ENCODE measurements at regions not wholly inside any gene's neighbourhood (a gene's known extent, or its start where the extent isn't known, plus 50 kb on each side); places are given as distances from the start of the nearest gene placed in this dataset.

DNA sequence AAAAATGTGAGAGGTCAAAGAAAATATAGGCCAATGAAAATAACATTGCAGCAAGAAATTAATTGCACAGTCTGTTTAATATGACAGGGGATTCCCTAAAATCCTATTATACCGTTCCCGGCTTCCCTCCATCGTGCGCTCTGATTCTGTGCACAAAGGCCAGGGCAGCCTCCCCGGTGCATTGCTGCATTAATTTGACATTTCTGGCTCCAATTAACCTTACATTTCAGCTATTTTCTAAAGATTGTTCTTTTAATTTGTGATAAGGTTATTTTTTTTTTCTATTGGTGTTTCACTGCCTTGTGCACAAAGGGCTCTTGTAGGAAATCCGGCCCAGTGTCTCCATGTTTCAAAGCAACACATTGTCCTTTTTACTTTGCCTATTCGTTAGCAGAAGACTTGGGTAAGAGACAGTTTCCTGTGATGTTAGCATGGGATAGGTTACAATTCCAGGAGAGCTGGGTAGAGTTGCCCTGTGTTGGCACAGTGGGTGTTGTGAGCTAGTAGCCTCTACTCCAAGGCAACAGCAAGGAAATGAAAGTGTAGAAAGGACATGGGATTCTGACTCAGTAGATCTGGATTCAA, 257.3 kb upstream of the IGF1R start:
- in situ Hi-C loops (cut with HindIII; ENCODE audit: low pct_ligation_motif_present, low pct_unique_long_range_greater_than_20kb, low sequenced_read_pairs), result no loop called here
- no peak for DNase-seq

DNA sequence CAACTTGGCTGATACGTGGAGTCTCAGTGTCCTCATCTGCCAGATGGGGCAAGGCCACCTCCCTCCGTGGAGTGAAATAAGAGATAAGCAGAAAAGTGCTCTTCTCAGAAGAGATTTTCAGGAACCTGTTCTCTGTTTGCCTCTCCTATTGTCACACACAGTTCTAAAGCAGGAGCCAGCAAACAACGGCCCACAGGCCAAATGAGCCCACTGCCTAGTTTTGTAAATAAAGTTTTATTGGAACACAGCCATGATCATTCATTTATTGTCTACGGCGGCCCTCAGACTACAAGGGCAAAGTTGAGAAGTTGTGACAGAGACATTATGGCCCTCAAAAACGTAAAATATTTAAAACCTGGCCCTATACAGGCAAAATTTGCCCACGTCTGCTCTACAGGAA, 256.8 kb upstream of the IGF1R start:
- in situ Hi-C loops (cut with HindIII; ENCODE audit: low pct_ligation_motif_present, low pct_unique_long_range_greater_than_20kb, low sequenced_read_pairs), result no loop called here
- DNase-seq, result no peak

DNA sequence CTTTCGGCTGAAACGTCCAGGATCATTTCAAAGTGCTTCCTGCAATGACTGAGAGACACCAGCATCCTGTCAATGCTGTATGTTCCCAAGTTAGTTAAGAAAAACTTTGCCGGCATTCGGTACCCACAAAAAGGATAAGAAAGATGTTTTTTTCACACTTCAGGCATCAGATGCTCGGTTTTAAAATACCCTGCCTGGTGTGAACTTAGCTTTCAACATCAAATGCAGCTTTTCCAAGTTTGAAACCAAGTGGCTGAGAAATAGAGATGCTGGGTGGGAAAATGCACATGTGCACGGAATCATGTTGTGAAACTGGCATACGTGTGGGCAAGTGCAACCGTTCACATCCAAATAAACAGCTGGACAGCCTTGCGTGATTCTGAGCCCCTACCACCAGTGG, 254.9 kb upstream of the IGF1R start:
- no peak for DNase-seq
- in situ Hi-C loops (cut with HindIII; ENCODE audit: low pct_ligation_motif_present, low pct_unique_long_range_greater_than_20kb, low sequenced_read_pairs), result no loop called here

DNA sequence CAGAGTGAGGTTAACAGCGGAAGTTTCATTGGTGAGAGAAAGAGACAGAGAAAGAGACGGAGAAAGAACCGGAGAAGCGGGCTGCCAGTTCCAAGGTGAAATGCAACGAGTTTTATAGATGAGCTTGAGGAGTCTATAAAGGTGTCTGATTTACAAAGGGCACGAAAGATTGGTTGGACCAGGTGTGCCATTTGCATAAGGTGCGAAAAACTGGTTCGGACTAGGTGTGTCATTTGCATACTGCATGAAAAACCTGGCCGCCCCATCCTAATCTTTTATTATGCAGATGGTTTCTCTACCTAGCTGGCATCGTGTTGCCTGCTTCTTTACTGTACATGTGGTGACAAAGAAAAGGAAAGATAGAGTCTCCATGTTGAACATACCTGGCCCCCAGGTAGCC, 253.8 kb upstream of the IGF1R start:
- in situ Hi-C loops (cut with HindIII; ENCODE audit: low pct_ligation_motif_present, low pct_unique_long_range_greater_than_20kb, low sequenced_read_pairs), result no loop called here

DNA sequence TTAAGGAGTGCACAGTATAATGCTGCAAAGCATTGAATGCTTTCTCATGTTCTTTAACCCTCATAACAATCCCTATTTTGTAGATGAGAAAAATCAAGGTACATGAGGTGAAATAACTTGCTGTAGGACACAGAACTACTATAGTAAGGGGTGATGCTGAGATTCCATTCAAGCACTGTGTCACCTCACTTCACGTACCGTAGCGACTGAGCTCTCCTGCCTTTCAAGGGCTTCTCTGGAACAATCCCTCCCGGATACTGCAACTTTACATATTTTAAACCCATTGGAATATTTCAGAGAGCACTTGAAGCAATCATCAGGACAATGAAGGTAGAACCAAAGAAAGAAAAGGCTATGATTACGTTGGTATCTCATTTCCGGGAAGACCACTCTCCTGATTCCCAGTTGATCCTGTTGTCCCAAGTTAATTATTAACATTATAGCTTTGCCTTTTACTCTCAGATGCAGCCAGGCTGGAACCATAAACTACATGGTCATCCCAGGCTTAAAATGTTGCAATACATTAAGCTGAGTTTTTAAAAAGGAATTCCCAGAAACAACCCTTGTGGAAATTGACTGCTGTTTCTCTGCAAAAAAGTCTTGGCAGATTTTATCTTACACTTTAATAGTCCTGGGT, 252.2 kb upstream of the IGF1R start:
- no peak for DNase-seq
- in situ Hi-C loops (cut with HindIII; ENCODE audit: low pct_ligation_motif_present, low pct_unique_long_range_greater_than_20kb, low sequenced_read_pairs), result no loop called here

More for the DNA sequence above, 253.8 kb upstream of the IGF1R start:
- DNase-seq, result no peak

DNA sequence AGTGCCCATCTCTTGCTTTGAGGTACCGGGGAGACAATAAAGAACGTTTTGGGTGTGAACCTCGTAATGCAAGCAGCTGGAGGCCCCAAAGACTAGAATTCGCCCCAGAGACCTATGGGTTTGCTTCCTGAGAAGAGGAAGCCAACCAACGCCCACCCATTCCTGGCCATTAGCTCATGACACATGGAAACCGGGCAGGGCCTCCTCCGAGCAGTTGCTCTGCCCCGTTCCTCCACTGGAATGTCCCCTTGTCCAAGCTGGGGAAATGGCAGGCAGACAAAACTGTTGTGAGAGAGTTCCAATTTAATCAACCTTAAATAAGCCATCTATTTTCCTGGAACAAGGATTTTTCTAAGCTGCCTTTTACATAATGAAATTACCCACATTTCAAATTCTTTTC, 250.9 kb upstream of the IGF1R start:
- no peak for DNase-seq
- in situ Hi-C loops (cut with HindIII; ENCODE audit: low pct_ligation_motif_present, low pct_unique_long_range_greater_than_20kb, low sequenced_read_pairs), result no loop called here

DNA sequence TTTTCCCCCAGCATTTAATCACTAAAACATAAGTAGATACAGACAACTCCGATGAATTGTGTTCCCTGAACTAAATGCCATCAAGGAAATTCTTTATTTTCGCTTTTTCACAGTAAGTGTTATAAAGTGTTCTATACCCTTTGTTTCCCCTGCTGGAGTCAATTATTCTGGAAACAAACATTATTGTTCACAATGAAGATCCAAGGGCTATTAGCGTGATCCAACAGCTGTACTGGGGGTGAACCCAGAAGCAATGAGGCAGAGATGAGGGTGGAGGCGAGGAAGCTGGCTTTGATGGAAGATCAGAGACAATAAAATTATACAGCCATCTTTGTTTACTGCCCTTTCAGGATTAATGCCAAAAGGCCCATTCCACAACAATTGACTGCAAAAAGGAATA, 250.3 kb upstream of the IGF1R start:
- no peak for DNase-seq
- in situ Hi-C loops (cut with HindIII; ENCODE audit: low pct_ligation_motif_present, low pct_unique_long_range_greater_than_20kb, low sequenced_read_pairs), result no loop called here

DNA sequence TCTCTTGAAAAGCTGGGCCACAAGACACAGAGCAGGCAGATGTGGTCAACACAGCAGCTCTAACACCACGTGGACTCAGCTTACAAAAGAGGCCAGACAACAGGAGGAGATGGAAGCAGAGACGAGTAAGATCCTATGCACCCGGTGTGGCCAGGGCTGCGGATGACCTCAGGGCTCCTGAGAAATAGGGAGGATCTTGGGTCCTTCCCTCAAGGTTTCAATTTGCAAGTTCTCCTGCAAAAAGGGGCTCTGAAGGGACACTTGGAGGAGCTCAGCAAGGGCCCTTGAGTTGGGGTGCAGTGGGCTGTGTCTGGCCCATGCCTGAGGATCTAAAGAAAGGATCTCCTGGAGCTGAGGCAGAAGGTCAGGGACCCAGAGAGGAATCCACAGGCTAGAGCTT, 249.5 kb upstream of the IGF1R start:
- in situ Hi-C loops (cut with HindIII; ENCODE audit: low pct_ligation_motif_present, low pct_unique_long_range_greater_than_20kb, low sequenced_read_pairs), result no loop called here
- DNase-seq, result no peak

DNA sequence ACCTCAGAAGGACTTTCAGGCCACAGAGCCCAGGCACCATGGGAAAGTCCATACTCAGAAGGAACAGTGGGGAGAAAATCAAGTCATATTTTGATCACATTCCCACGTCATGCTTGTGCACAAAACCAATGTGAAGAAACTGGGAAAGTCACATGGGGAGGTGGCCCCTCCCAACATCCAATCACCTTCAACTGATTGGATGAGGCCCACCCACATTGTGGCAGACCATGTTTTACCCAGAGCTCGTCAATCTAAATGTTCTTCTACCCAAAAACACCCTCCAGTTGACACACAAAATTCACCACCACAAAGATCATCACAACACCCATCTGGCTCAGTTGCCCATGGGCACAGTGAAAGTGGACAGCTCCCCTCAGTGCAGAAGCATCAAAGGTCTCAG, 248.2 kb upstream of the IGF1R start:
- DNase-seq, result no peak
- in situ Hi-C loops (cut with HindIII; ENCODE audit: low pct_ligation_motif_present, low pct_unique_long_range_greater_than_20kb, low sequenced_read_pairs), result no loop called here

DNA sequence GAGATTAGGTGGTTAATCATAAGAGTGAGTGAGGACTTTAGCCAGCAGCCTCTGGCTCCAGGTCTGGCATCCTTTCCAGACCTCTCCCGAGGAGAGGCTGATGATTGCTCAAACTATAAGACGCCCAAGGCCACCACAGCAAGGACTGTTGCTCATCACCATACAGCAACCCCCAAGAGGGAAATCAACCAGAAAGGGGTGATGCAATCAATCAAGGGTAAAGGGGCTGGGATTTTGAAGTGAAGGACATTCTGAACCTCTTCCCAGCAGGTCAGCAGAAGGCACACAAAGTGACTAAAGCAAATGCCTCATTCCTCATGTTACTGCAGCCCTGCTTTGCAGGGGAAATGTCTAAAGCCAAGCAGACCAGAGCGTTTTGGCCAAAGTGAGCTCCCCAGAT, 247.3 kb upstream of the IGF1R start:
- in situ Hi-C loops (cut with HindIII; ENCODE audit: low pct_ligation_motif_present, low pct_unique_long_range_greater_than_20kb, low sequenced_read_pairs), result no loop called here
- DNase-seq, result no peak

DNA sequence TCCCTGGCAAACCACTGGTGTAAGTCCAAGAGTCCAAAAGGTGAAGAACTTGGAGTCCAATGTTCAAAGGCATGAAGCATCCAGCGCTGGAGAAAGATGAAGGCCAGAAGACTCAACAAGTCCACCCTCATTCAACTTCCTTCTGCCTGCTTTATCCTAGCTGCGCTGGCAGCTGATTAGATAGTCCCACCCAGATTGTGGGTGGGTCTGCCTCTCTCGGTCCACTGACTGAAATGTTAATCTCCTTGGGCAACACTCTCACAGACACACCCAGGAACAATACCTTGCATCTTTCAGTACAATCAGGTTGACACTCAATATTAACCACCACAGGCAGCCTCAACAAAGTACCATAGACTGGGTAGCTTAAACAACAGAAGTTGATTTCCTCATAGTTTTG, 245.9 kb upstream of the IGF1R start:
- DNase-seq, result no peak
- in situ Hi-C loops (cut with HindIII; ENCODE audit: low pct_ligation_motif_present, low pct_unique_long_range_greater_than_20kb, low sequenced_read_pairs), result no loop called here

DNA sequence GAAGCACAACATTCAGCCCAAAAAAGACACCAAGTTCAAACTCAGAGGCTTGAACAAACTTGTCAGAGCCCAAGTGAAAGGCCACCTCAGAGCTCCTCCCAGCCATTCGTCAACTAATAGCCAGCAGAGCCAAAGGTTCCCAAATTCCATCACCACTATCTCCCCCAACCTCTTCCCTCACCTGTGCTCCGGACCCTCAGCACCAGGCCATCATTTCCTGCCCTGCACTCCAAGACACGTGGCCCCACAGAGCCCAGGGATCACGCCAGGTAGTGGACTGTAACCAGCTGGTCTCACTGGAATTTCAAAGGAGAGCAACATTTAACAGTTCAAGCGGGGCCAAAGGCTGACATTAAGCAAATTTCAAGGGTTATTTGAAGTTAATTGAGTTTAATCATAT, 245.2 kb upstream of the IGF1R start:
- DNase-seq, result no peak
- in situ Hi-C loops (cut with HindIII; ENCODE audit: low pct_ligation_motif_present, low pct_unique_long_range_greater_than_20kb, low sequenced_read_pairs), result no loop called here

DNA sequence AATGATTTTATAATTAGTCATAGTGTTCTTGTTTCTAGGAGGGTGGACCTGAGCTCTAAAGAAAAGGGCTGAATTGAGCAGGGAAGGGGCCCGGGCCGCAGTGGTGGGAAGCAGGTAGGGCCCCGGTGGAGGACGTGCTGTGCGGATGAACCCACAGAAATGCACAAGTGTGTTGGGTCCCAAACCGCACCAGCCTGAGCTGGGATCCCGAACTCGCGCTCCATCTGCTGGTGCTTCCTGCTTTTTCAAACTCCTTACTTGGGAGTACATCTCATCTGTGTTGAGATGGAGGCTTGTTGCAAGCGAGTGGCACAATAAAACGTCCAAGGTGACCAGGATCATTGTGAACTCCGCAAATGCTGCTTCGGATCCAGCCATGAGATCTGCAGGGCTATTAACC, 244.8 kb upstream of the IGF1R start:
- DNase-seq, result no peak
- in situ Hi-C loops (cut with HindIII; ENCODE audit: low pct_ligation_motif_present, low pct_unique_long_range_greater_than_20kb, low sequenced_read_pairs), result no loop called here

DNA sequence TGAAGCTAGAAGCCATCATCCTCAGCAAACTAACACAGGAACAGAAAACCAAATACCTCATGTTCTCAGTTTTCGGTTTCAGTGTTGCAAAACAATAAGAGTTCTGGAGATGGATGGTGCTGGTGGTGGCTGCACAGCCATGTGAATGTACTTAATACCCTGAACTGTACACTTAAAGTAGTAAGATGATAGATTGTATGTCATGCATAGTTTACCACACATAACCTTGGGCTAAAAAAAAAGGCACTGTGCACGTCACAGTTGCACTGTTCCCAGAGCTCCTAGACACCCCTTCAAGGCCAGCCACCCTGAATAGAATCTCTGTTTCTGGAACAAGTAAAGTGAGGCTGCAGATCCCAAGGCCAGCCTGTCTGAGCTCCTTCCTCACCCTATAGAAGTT, 243.3 kb upstream of the IGF1R start:
- in situ Hi-C loops (cut with HindIII; ENCODE audit: low pct_ligation_motif_present, low pct_unique_long_range_greater_than_20kb, low sequenced_read_pairs), result no loop called here
- no peak for DNase-seq

DNA sequence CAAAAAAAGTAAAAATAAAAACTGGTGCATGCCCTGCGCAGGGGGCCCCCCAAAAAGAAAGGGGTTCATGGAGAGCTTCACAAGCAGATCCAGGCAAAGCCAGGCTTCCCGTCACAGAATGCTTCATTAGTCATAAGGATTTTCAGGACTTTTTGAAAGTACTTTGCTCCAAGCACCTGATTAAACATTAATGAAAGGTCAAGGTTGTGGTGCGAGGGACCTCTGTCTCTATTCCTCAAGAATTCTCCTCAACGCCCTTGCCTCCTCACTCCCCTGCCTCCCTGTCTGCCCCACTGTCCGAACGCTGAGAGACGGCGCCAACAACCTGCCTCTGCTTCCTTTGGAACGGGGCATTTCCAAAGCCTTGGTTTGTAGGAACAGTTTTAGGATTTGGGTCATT, 240.1 kb upstream of the IGF1R start:
- in situ Hi-C loops (cut with HindIII; ENCODE audit: low pct_ligation_motif_present, low pct_unique_long_range_greater_than_20kb, low sequenced_read_pairs), result no loop called here

DNA sequence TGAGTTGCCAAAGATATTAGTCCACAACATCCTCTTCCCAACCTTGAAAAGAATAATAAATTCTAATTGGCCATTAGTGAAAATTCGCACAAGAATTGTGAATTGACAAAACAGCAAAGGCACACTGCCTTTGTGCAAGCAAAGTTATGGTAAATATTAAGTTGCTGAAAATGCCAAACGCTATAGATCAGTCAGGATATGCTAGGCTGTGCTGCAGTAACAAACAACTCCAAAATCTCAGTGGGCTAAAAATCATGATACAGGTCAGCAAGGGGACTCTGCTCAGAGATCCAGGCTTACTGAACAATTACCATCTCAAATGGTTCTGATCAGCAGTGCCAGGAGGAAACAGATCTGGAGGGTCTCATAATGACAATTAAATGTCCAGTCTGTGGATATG, 238.0 kb upstream of the IGF1R start:
- in situ Hi-C loops (cut with HindIII; ENCODE audit: low pct_ligation_motif_present, low pct_unique_long_range_greater_than_20kb, low sequenced_read_pairs), result no loop called here
- no peak for DNase-seq

More for the DNA sequence above, 240.1 kb upstream of the IGF1R start:
- peak; percentile 50 for DNase-seq

DNA sequence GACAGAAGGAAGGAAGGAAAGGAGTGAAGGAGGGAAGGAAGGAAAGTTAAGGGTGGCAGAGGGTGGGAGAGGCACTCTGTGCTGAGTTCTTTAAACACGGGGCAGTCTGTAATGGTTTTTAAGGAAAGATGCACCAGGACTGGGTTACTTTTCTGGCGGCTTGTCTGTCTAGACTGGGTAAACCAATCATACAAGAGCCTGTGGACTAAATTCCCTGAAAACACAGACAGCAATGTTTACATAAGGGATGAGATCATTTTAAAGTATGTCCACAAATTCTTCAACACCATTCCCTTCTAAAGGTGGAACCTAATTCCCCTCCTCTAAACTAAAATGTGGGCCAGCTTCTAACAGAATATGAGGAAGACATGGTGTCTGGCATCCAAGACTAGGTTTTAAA, 235.5 kb upstream of the IGF1R start:
- DNase-seq, result no peak
- in situ Hi-C loops (cut with HindIII; ENCODE audit: low pct_ligation_motif_present, low pct_unique_long_range_greater_than_20kb, low sequenced_read_pairs), result no loop called here

DNA sequence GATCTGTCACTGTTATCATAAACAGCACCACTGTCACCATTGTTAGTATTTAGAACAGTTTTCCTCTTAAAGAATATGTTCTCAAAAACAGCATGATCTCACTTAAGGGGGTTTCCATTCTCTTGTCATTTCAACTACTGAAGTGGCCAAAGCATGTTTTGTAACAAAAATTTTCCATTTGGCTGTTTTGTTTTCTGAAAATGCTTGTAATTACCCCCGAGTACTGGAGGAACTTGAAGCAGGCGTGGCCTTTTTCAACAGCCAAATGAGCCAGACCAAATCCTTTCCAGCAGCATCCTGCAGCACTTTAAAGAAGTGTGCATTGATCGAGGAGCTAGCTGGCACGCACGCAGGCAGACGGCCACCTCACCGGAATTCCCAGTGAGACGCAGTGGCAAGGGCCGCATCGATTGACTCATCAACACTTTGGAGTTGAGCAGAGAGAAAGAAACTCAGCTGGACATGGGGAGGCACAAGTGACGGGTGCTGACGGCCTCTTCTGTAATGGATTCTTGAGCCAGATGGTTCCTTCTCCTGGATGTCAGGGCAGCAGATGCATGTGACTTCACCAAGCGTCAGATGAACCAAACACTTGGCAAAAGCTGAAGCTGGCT, 234.3 kb upstream of the IGF1R start:
- no peak for DNase-seq
- in situ Hi-C loops (cut with HindIII; ENCODE audit: low pct_ligation_motif_present, low pct_unique_long_range_greater_than_20kb, low sequenced_read_pairs), result no loop called here

DNA sequence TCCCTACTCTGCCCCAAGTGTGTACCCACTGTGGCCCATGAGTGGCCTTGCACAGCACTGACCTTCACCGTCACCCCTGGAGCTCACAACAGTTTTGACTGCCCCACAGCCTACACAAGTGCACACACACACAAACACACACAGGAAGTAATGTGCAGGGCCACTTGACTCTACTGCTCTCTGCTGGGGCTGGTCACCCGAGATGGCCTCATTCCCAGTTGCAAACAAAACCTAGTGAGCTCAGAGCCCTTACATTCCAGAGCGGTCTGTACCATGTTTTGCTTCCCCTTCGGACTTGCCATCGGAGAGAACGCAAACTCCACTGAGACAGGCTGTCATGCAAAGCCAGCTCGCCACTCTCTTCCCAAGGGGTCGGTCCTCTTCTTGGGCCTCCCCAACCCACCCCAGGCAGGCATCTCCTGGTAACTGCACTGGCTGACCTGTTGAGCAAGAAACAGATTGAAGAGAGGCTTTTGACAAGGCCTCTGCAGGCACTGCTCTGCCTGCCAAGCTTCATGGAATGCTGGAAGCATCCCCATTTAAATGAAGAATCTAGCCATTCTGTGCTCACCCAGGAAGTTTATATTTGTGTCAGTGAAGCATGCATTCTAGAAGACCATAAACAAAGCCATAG, 232.0 kb upstream of the IGF1R start:
- no peak for DNase-seq
- in situ Hi-C loops (cut with HindIII; ENCODE audit: low pct_ligation_motif_present, low pct_unique_long_range_greater_than_20kb, low sequenced_read_pairs), result no loop called here

DNA sequence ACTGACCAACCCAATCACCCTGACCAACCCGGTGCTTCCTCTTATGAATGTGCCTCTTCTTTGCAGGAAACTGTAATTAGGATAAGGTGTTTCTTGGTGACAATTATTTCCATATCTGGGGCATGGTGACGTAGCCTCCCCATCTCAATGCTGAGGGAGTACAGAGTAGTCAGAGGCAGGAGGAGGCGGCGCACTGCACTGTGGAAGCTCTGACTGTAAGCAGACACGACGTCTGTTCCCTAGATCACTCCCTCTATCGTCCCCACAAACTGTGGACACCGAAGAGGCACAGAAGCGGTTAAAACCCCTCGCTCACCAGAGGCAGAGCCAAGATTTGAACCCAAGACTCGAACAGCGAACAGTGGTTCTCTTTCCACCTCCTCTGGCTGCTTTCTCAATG, 231.0 kb upstream of the IGF1R start:
- in situ Hi-C loops (cut with HindIII; ENCODE audit: low pct_ligation_motif_present, low pct_unique_long_range_greater_than_20kb, low sequenced_read_pairs), result no loop called here
- no peak for DNase-seq
